AG10803 (cell line): ENCODE measurements at regions not wholly inside any gene's neighbourhood (a gene's known extent, or its start where the extent isn't known, plus 50 kb on each side); places are given as distances from the start of the nearest gene placed in this dataset.

Experiments
- DNase-seq: peaks from one replicate; pipeline ENCODE4 v3.0.0; 2010; ENCODE audit warnings: low read depth
- H3K4me3 ChIP-seq: 2 replicates; pipeline ENCODE4 v1.5.1; 2011; ENCODE audit warnings: mild to moderate bottlenecking, low read length, control low read depth
- CTCF ChIP-seq: conservative IDR thresholded peaks from 2 replicates; pipeline ENCODE4 v1.5.1; 2011; ENCODE audit warnings: mild to moderate bottlenecking, low read length, control low read depth, inconsistent platforms

GRCh38 chr2:156691014-156691413, 254.8 kb downstream of the GPD2 start:
- TF ChIP-seq CTCF: no peak
- no peak overlapping the region for H3K4me3 ChIP-seq
- no peak for DNase-seq

GRCh38 chr2:156695020-156695419, 258.8 kb downstream of the GPD2 start:
- no peak for TF ChIP-seq CTCF
- DNase-seq: no peak
- no peak overlapping the region for H3K4me3 ChIP-seq

GRCh38 chr2:156695595-156695994, 259.4 kb downstream of the GPD2 start:
- no peak for DNase-seq
- H3K4me3 ChIP-seq: no peak overlapping the region
- no peak for TF ChIP-seq CTCF

GRCh38 chr2:156697906-156698305, 261.7 kb downstream of the GPD2 start:
- TF ChIP-seq CTCF: no peak
- no peak for DNase-seq
- H3K4me3 ChIP-seq: no peak overlapping the region

GRCh38 chr2:156700681-156701080, 264.5 kb downstream of the GPD2 start:
- TF ChIP-seq CTCF: no peak
- no peak overlapping the region for H3K4me3 ChIP-seq
- no peak for DNase-seq

GRCh38 chr2:156702541-156702940, 266.4 kb downstream of the GPD2 start:
- no peak for DNase-seq
- no peak overlapping the region for H3K4me3 ChIP-seq
- no peak for TF ChIP-seq CTCF

GRCh38 chr2:156703642-156704041, 267.5 kb downstream of the GPD2 start:
- H3K4me3 ChIP-seq: no peak overlapping the region
- DNase-seq: no peak
- TF ChIP-seq CTCF: no peak
